ENCODE measurements at regions not wholly inside any gene's neighbourhood (a gene's known extent, or its start where the extent isn't known, plus 50 kb on each side); places are given as distances from the start of the nearest gene placed in this dataset.
A peak's percentile ranks its signal among the peaks of the same experiment; 100 is the strongest.

GRCh38 chr9:107755246-107755645, 265.7 kb upstream of the KLF4 start:
- peak; percentile 50 for DNase-seq (ENCODE audit: low spot score)

GRCh38 chr9:107751567-107752210, 262.1 kb upstream of the KLF4 start:
- DNase-seq (ENCODE audit: low spot score), result peak; percentile 54

- DNase-seq (ENCODE audit: low spot score), result peak; percentile 90
Measured at GRCh38 chr9:107750741-107751566, 261.4 kb upstream of the KLF4 start.

- peak; percentile 90 for DNase-seq (ENCODE audit: low spot score)
Measured at GRCh38 chr9:107749787-107750444, 260.3 kb upstream of the KLF4 start.

- no peak for DNase-seq (ENCODE audit: low spot score)
Measured at GRCh38 chr9:107744873-107745272, 255.3 kb upstream of the KLF4 start.

- no peak for DNase-seq (ENCODE audit: low spot score)
Measured at GRCh38 chr9:107742531-107743309, 253.2 kb upstream of the KLF4 start.

- no peak for DNase-seq (ENCODE audit: low spot score)
Measured at GRCh38 chr9:107740088-107740980, 250.8 kb upstream of the KLF4 start.

GRCh38 chr9:107739601-107740082, 250.1 kb upstream of the KLF4 start:
- DNase-seq (ENCODE audit: low spot score), result peak; percentile 37

GRCh38 chr9:107738789-107739188, 249.2 kb upstream of the KLF4 start:
- peak; percentile 39 for DNase-seq (ENCODE audit: low spot score)

GRCh38 chr9:107737987-107738743, 248.6 kb upstream of the KLF4 start:
- peak; percentile 85 for DNase-seq (ENCODE audit: low spot score)

GRCh38 chr9:107737610-107737986, 248.0 kb upstream of the KLF4 start:
- DNase-seq (ENCODE audit: low spot score), result no peak

GRCh38 chr9:107735821-107736220, 246.3 kb upstream of the KLF4 start:
- no peak for DNase-seq (ENCODE audit: low spot score)

GRCh38 chr9:107734256-107735013, 244.9 kb upstream of the KLF4 start:
- DNase-seq (ENCODE audit: low spot score), result peak; percentile 82

GRCh38 chr9:107733523-107733894, 243.9 kb upstream of the KLF4 start:
- DNase-seq (ENCODE audit: low spot score), result peak; percentile 44

- DNase-seq (ENCODE audit: low spot score), result peak; percentile 51
Measured at GRCh38 chr9:107732781-107733522, 243.4 kb upstream of the KLF4 start.

- no peak for DNase-seq (ENCODE audit: low spot score)
Measured at GRCh38 chr9:107731115-107731762, 241.7 kb upstream of the KLF4 start.

GRCh38 chr9:107730666-107731065, 241.1 kb upstream of the KLF4 start:
- no peak for DNase-seq (ENCODE audit: low spot score)

- peak; percentile 37 for DNase-seq (ENCODE audit: low spot score)
Measured at GRCh38 chr9:107727086-107727780, 237.7 kb upstream of the KLF4 start.
